ENCODE measurements at regions not wholly inside any gene's neighbourhood (a gene's known extent, or its start where the extent isn't known, plus 50 kb on each side); places are given as distances from the start of the nearest gene placed in this dataset.

- no peak for DNase-seq
Measured at GRCh38 chr21:19704832-19705231, 1293.4 kb upstream of the NCAM2 start.

DNA sequence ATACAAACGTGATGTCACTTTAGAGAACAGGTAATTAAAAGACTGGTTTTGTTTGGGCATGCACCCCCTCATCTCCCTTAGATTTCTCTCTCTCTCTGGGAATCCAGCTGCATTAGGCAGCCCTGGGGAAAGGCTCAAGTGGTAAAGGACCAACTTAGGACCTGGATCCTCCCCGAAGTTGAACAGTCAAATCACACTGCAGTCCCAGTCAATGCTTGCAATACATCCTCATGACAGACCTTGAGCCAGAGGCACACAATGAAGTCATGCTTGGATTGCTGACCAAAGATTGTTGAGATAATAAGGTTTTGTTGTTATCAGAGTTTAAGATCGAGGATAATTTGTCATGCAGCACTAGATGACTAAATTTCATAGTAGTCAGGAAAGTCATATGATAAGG is 1285.8 kb upstream of the NCAM2 start:
- DNase-seq: no peak

DNA sequence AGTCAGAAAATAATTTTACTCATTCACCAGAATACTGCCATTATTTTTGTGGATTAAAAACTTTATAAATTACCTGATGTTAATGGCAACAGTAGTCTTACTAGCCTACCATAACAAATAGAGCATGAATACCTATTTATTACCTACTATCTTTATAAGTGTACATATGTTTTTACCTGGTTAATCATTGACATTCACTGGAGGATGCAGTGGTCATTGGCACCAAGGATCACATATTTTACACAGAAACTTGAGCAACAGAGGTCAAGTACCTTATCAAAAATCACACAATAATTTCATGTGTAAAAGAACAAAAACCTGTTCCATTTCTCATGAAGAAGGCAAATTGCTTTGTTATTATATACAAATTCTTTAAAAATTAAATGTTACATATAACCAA is 1284.9 kb upstream of the NCAM2 start:
- DNase-seq: no peak

GRCh38 chr21:19724081-19724480 is 1274.1 kb upstream of the NCAM2 start:
- DNase-seq: no peak

- DNase-seq: no peak
Measured at GRCh38 chr21:19731251-19731650, 1267.0 kb upstream of the NCAM2 start.

DNA sequence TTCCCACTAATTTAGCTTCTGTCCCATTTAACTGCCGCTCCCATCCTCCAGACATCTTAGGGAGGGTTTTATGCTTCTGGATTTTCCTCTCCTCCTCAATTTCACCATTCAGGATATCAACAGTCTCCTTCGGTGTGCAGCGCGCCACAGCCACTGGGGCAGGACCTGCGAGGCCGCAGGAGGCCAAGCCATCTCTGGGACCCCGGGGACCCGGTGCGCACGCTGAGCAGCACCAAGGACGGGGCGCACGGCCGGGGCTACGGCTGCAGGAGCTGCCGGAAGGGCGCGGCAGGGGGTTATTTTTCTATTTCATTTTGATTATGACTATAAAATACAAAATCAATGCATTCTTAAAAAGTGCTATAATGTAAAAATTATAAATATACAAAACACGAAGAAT is 1238.4 kb upstream of the NCAM2 start:
- no peak for DNase-seq

GRCh38 chr21:19767546-19767945 is 1230.7 kb upstream of the NCAM2 start:
- no peak for DNase-seq

DNA sequence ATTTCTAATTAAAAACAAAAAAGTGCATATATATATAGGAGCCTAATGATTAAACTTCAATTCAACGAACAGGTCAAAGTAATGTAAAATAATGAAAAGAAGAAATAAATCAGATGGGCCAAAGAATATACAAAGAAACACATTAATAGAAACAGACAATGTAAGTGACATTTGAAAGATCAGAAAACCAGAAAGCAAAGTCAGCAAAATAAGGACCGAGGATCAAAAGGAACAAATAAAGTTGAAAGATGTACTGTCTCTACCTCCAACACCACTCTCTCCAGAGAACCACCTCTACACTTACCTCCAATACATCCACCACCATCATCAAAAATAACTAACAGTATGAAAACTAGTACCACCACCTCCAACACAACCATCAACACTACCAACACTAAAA is 1226.3 kb upstream of the NCAM2 start:
- no peak for DNase-seq

- no peak for DNase-seq
Measured at GRCh38 chr21:19776076-19776475, 1222.1 kb upstream of the NCAM2 start.

GRCh38 chr21:19781881-19782652 is 1216.1 kb upstream of the NCAM2 start:
- DNase-seq: no peak

DNA sequence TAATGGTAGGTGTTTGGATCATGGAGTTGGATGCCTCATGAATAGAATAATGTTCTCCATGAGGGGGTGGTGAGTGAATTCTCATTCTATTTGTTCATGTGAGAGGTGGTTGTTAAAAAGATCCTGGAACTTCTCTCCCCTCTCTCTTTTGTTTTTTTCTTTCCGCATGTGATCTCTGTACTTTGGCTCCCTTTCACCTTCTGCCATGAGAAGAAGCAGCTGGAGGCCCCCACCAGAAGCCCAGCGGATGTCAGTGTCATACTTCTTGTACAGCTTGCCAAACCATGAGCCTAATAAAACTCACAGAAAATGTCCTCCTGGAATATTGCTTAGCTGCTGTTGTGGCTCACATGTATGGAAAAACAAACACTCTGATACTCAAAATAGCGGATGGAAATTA is 1212.3 kb upstream of the NCAM2 start:
- no peak for DNase-seq

GRCh38 chr21:19792004-19792403 is 1206.2 kb upstream of the NCAM2 start:
- no peak for DNase-seq

- no peak for DNase-seq
Measured at GRCh38 chr21:19807201-19807600, 1191.0 kb upstream of the NCAM2 start.

- DNase-seq: no peak
Measured at GRCh38 chr21:19810779-19811178, 1187.4 kb upstream of the NCAM2 start.

GRCh38 chr21:19830446-19830845 is 1167.8 kb upstream of the NCAM2 start:
- DNase-seq: no peak

GRCh38 chr21:19832551-19832950 is 1165.7 kb upstream of the NCAM2 start:
- DNase-seq: no peak

DNA sequence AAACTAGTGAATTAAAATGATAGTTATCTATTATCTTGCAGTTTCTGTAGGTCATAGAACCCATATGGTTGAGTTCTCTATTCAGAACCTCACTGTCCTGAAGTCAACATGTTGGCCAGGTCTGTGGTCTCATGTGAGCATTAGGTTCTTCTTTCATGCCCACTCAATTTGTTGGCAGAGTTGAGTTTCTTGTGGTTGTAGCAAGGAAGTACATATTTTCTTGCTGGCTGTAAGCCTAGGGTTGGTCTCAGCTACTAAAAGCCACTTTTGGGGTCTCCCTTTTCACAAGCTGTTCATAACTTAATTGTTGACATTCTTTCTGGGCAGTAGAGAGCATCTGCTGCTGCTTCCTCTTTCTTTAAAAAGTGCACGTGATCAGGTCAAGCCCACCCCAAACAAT is 1165.1 kb upstream of the NCAM2 start:
- no peak for DNase-seq

GRCh38 chr21:19842601-19843000 is 1155.6 kb upstream of the NCAM2 start:
- DNase-seq: no peak

- no peak for DNase-seq
Measured at GRCh38 chr21:19844334-19844733, 1153.9 kb upstream of the NCAM2 start.

GRCh38 chr21:19850157-19850556 is 1148.1 kb upstream of the NCAM2 start:
- DNase-seq: no peak

GRCh38 chr21:19853061-19853460 is 1145.1 kb upstream of the NCAM2 start:
- DNase-seq: no peak

GRCh38 chr21:19853709-19854575 is 1144.3 kb upstream of the NCAM2 start:
- no peak for DNase-seq

- DNase-seq: no peak
Measured at GRCh38 chr21:19855522-19855921, 1142.7 kb upstream of the NCAM2 start.

GRCh38 chr21:19864476-19864875 is 1133.7 kb upstream of the NCAM2 start:
- DNase-seq: no peak
